GM19455 (cell line): ENCODE measurements at regions not wholly inside any gene's neighbourhood (a gene's known extent, or its start where the extent isn't known, plus 50 kb on each side); places are given as distances from the start of the nearest gene placed in this dataset.

Experiments used
- ATAC-seq: cut with Tn5 transposase; IDR thresholded peaks from one replicate; pipeline ENCODE4 v1.9.1; 2021; ENCODE audit not compliant: unreplicated experiment

- ATAC-seq, result no peak
Observed at GRCh38 chr9:107626118-107626517, 136.5 kb upstream of the KLF4 start.

DNA sequence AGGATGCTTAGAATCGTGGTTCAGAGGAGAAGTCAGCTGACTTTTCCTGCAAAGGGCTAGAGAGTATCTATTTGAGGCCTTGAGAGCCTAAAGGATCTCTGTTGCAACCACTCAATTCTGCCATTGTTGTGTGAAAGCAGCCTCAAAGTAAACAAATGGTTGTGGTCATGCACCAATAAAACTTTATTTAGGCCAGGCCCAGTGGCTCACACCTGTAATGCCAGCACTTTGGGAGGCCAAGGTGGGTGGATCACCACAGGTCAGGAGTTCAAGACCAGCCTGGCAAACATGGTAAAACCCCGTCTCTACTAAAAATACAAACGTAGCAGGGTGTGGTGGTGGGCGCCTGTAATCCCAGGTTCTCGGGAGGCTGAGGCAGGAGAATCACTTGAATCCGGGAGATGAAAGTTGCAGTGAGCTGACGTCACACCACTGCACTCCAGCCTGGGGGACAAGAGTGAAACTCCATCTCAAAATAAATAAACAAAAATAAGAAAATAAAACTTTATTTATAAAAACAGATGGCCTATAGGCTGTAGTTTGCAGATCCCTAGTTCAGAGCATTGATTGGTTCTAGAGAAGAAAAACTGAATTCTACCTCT, 135.9 kb upstream of the KLF4 start:
- ATAC-seq, result no peak

DNA sequence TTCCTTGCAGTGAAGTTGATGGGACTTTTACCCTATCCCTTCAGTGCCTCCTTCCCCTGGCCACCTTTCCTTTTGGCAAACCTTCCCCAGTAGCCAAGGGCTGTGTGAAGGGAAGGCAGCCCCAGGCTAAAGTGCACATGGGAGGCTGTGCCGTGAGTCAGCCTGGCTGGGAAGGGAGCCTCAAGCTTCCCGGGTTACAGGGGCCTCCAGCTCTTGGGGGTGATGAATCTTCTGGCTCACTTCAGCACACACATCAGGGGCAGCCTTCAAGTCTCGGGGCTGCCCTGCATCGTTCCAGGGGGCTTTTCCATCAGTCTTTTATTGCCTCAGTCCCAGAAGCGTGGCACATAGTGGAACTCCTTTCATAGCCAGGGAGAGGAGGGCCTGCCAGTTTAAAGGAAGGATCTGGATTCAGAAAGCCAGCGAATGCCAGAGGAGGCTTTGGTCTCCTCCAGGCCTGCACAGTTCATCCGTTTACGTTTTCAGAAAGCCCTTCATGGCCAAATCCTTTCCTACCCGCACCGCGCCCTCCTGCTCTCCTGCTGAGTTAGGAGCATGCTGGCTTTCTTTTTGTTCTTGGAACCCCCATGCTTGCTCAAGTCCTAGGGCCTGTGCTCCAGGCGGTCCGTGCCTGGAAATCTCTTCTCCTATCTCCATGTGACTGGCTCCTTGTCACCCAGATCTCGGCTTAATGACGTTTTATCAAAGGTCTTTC, 134.8 kb upstream of the KLF4 start:
- ATAC-seq, result no peak

DNA sequence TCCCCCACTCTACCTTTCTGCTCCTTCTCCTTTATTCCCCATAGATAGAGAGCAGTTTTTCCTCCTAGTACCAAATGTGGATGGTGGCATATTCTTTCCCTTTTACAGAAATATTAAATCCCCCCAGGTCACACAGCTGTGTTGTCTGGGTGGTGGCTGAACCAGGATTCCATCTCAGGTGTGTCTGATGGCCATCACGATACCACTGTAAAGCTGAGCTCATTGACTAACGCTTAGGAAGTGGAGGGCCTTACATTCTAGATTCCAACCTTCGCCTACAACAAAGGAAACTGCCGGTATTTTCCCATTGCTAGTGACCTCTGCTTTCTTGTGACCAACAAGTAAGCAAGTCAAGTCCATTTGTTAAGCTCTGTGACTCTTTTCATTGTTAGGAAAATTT, 131.9 kb upstream of the KLF4 start:
- ATAC-seq, result no peak

GRCh38 chr9:107620801-107621200, 131.2 kb upstream of the KLF4 start:
- ATAC-seq, result no peak

- ATAC-seq, result no peak
Observed at GRCh38 chr9:107620236-107620635, 130.7 kb upstream of the KLF4 start.

- ATAC-seq, result no peak
Observed at GRCh38 chr9:107615321-107615720, 125.8 kb upstream of the KLF4 start.

DNA sequence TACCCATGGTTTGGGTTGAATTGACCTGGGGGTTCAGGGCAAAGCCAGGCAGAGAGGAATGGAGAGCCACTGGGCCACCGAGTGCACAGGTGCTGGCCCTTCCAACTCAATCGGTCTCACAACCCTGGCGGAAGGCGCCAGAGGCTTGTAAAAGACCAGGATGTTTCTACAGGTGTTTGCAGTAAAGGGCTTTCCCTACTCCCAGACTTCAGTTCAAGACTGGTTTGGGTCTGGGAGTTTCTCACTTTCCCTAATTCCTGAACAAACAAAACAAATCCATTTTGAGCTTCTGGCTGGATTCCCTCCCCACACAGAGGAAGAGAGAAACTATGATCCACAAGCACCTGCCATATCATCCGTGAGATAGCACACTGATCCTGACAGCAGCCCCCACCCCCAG, 125.2 kb upstream of the KLF4 start:
- ATAC-seq, result no peak

GRCh38 chr9:107613321-107613720, 123.8 kb upstream of the KLF4 start:
- no peak for ATAC-seq

DNA sequence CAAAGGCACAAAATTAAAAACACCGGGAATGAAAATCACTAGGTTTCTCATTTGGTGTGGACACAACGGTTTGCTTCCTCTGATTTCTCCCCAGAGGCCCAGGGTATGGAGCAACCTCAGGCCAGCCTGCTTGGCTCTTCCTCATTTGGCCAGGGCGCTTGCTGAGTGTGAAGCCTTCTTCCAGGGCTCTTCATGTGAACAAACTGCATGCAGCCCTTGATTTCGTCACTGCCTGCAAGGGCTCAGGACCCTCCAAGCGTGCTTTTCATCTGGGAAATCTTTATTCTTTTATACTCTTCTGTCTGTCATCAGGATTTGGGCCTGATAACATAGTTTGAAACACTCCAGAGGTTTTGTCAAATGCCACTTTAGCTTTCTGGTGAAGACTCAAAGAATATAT, 122.6 kb upstream of the KLF4 start:
- no peak for ATAC-seq

DNA sequence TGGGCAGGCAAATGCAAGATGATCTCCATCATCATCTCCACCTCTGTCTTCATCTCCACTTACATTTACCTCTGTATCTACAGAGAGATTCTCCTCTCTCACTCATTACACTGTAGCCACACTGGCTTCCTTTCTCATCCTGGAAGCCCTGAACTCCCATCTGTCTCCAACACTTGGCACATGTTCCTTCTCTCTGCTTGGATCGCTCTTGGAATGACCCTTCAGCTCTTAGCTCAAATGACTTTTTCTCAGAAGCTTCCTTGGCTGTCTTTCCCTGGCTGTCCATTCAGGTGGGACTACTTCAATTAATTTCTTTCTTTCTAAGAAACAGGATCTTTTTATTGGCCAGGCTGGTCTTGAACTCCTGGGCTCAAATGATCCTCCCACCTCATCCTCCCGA, 120.0 kb upstream of the KLF4 start:
- ATAC-seq, result no peak

- no peak for ATAC-seq
Observed at GRCh38 chr9:107606149-107606790, 116.7 kb upstream of the KLF4 start.

GRCh38 chr9:107605041-107605440, 115.5 kb upstream of the KLF4 start:
- no peak for ATAC-seq

DNA sequence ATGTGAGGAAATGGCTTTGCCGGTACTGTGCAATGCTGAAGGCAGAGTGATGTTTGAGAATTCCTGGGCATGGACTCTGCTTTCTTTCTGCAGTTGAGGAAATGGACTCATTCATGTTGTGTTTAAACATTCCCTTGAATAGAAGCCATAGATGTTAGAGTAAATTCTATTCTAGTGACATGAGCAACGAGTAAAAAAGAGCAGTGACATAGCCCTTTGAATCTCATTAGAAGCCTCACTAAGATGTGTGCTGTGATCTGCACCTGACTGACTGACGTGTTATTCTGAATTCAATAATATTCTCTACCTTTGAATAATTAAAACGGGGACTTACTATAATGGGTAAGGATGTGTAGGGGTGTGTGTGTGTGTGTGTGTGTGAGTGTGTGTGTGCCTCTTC, 113.7 kb upstream of the KLF4 start:
- ATAC-seq, result no peak

GRCh38 chr9:107600060-107600573, 110.5 kb upstream of the KLF4 start:
- no peak for ATAC-seq

- ATAC-seq, result no peak
Observed at GRCh38 chr9:107597743-107598217, 108.2 kb upstream of the KLF4 start.

DNA sequence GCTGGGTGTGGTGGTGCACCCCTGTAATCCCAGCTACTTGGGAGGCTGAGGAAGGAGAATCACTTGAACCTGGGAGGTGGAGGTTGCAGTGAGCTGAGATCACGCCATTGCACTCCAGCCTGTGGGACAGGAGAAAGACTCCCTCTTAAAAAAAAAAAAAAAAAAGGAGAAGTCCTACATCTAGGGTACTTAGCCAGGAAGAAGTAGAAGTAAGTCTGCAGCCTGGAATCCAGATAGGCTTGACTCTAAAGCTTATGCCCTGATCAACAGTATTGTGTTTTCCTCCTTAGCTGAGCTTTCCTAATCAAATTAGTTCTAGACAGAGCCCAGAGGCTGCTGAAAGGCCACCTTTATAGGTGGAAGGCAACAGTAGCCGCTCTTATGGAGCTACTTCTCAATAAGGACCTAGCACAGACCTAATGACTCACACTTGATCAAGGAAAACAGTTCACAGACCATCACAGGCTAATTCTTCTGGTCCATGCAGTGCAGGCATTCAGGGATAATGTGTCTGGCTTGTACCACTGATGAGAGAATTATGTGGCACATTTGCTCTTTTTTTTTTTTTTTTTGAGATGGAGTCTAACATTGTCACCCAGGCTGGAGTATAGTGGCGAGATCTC, 105.5 kb upstream of the KLF4 start:
- ATAC-seq, result no peak

DNA sequence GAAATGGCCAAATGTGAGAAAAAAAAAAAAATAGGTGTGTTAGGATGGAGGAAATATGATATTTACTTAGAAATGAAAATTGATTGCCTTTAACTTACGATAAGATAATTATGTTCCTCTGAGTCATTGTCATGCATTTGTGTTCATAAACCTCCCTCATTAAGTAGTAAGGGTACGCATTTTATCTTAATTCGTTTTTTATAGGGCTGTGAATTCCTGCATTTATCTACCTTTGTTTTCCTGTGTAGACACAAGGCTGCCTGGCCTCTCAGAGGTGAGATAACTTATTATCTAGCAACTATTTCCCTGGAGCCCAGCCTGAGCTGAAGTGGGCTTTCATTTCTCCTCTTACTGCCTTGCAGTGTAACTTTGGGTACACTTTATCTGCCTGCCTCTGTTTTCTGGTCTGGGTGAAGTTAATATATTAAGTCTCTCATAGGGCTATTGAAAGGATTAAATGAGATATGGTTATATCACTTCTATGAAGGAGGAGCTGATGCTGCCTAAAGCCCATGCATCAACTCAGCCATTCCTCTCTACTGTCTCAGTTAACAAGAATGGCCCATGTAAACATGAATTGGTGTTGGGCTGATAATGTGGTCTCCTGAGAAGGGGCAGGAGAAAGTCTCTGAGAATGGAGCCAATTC, 103.8 kb upstream of the KLF4 start:
- no peak for ATAC-seq

DNA sequence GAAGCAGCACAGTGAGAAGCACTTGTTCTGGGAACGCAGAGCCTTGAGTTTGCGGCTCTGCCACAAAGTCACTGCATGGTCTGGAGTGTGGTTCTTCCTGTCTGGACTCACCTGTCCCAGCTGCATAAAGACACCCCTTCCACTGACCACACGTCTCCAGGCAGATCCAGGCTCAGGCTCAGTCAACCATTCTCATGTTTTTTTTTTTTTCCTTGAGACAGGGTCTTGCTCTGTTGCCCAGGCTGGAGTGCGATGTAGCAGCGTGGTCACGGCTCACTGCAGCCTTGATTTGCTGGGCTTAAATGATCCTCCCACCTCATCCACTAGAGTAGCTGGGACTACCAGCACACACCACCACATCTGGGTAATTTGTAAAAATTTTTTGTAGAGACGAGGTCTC, 102.9 kb upstream of the KLF4 start:
- ATAC-seq, result no peak

DNA sequence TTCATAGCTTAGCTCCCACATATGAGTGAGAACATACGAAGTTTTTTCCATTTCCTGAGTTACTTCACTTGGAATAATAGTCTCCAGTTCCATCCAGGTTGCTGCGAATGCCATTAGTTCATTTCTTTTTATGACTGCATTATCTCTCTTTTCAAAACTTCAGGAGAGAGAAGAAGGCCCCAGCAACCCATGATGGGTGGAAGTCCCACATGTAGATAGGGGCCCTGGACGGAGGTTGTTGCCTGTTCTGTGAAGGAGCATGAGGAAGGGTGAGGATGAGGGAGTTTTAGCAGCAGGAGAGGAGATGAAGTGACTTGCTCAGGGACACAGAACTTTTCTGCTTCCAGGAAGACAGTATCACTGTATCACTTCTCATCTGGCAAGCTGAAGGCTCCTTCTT, 102.2 kb upstream of the KLF4 start:
- no peak for ATAC-seq

DNA sequence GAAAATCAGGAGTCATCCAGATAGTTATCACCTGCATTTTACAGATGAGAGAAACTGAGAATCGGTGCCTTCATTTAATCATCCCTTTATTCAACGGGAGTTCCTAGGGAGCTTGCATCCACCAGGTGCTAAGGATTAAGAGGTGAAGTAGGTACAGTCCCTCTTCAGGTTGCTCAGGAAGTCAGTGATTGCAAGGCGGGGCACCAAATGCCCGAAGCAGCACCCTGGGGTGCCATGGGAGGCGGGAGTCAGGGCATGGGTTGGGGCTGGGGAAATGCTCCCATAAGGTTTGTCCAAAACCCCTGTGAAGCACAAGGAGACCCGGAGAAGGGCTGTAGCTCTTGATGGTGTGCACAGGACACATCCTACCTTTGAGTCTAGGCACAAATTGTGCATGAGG, 98.8 kb upstream of the KLF4 start:
- no peak for ATAC-seq
